ENCODE measurements at regions not wholly inside any gene's neighbourhood (a gene's known extent, or its start where the extent isn't known, plus 50 kb on each side); places are given as distances from the start of the nearest gene placed in this dataset.

- POLR2A ChIA-PET: no interaction called here
- CTCF ChIA-PET: interaction anchor here (1.3 kb wide), 1 partner anchor 23 kb away, joined by 4 read pairs; no protein-coding TSS in a partner anchor
- Histone ChIP-seq H3K27ac (no peak overlapping the region), H3K4me2 (no peak overlapping the region), H3K4me1 (no peaks in the 10 kb centered on the region), H3K4me3 (no peak overlapping the region), H3K9me3 (no peaks in the 10 kb centered on the region)
- no peak for ATAC-seq
- no peak for TF ChIP-seq FOXS1 (CRISPR knock-in tag; IDR thresholded peaks at IDR 0.05)
- TF ChIP-seq, protein P1, sequence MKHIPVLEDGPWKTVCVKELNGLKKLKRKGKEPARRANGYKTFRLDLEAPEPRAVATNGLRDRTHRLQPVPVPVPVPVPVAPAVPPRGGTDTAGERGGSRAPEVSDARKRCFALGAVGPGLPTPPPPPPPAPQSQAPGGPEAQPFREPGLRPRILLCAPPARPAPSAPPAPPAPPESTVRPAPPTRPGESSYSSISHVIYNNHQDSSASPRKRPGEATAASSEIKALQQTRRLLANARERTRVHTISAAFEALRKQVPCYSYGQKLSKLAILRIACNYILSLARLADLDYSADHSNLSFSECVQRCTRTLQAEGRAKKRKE (CRISPR knock-in tag; IDR thresholded peaks at IDR 0.05; ENCODE audit: low read depth): no peak
- no peak for FAIRE-seq
- DNase-seq (ENCODE audit: low read depth in 1 of 2, low spot score in 1 of 2): no peak
These were observed 68.7 kb upstream of the KCNA3 start for GRCh38 chr1:110743397-110743796.

- H3K4me2 ChIP-seq: no peak overlapping the region
- DNase-seq (ENCODE audit: low read depth in 1 of 2, low spot score in 1 of 2): no peak
- no peak overlapping the region for H3K27ac ChIP-seq
- no peak for ATAC-seq
- no peaks in the 10 kb centered on the region for H3K4me1 ChIP-seq
- POLR2A ChIA-PET: no interaction called here
- no peak for FAIRE-seq
- no peaks in the 10 kb centered on the region for H3K9me3 ChIP-seq
- 1% methylated on average over 5 of the region's 5 CpGs for WGBS (ENCODE audit: missing lambda C conversion rate)
- no peak overlapping the region for H3K4me3 ChIP-seq
- CTCF ChIA-PET: interaction anchor here (2.0 kb wide), 1 partner anchor 46 kb away, joined by 4 read pairs; no protein-coding TSS in a partner anchor
- TF ChIP-seq CBX2 (IDR thresholded peaks at IDR 0.05; ENCODE audit: borderline replicate concordance, low read depth): no peak
- TF ChIP-seq ESRRA (IDR thresholded peaks at IDR 0.05; ENCODE audit: borderline replicate concordance, low read length): no peak
- no peak for TF ChIP-seq RARB (CRISPR knock-in tag; IDR thresholded peaks at IDR 0.05)
- TF ChIP-seq JUN (IDR thresholded peaks at IDR 0.05): no peak
- TF ChIP-seq FOSL2 (IDR thresholded peaks at IDR 0.05): no peak
- no peak for TF ChIP-seq FOSL2 (CRISPR knock-in tag; IDR thresholded peaks at IDR 0.05)
- no peak for TF ChIP-seq SREBF2 (IDR thresholded peaks at IDR 0.05)
- TF ChIP-seq, protein P2, sequence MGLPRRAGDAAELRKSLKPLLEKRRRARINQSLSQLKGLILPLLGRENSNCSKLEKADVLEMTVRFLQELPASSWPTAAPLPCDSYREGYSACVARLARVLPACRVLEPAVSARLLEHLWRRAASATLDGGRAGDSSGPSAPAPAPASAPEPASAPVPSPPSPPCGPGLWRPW (IDR thresholded peaks at IDR 0.05): no peak
- TF ChIP-seq EHF (CRISPR knock-in tag; IDR thresholded peaks at IDR 0.05): no peak
- TF ChIP-seq MYC (IDR thresholded peaks at IDR 0.05; ENCODE audit: borderline replicate concordance, low read length): no peak
- no peak for TF ChIP-seq ZNF302 (CRISPR knock-in tag; IDR thresholded peaks at IDR 0.05)
- no peak for TF ChIP-seq FOSB (CRISPR knock-in tag; IDR thresholded peaks at IDR 0.05)
- no peak for TF ChIP-seq RNF2 (IDR thresholded peaks at IDR 0.05; ENCODE audit: borderline replicate concordance, low read depth)
- no peak for TF ChIP-seq EP300 (IDR thresholded peaks at IDR 0.05)
- TF ChIP-seq FOXS1 (CRISPR knock-in tag; IDR thresholded peaks at IDR 0.05): no peak
- TF ChIP-seq EHMT2 (IDR thresholded peaks at IDR 0.05; ENCODE audit: low read depth): no peak
- TF ChIP-seq, protein P3, sequence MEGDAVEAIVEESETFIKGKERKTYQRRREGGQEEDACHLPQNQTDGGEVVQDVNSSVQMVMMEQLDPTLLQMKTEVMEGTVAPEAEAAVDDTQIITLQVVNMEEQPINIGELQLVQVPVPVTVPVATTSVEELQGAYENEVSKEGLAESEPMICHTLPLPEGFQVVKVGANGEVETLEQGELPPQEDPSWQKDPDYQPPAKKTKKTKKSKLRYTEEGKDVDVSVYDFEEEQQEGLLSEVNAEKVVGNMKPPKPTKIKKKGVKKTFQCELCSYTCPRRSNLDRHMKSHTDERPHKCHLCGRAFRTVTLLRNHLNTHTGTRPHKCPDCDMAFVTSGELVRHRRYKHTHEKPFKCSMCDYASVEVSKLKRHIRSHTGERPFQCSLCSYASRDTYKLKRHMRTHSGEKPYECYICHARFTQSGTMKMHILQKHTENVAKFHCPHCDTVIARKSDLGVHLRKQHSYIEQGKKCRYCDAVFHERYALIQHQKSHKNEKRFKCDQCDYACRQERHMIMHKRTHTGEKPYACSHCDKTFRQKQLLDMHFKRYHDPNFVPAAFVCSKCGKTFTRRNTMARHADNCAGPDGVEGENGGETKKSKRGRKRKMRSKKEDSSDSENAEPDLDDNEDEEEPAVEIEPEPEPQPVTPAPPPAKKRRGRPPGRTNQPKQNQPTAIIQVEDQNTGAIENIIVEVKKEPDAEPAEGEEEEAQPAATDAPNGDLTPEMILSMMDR (IDR thresholded peaks at IDR 0.05): no peak
- TF ChIP-seq RFX5 (IDR thresholded peaks at IDR 0.05): no peak
These were observed 62.3 kb upstream of the KCNA3 start for GRCh38 chr1:110736900-110737605.

DNA sequence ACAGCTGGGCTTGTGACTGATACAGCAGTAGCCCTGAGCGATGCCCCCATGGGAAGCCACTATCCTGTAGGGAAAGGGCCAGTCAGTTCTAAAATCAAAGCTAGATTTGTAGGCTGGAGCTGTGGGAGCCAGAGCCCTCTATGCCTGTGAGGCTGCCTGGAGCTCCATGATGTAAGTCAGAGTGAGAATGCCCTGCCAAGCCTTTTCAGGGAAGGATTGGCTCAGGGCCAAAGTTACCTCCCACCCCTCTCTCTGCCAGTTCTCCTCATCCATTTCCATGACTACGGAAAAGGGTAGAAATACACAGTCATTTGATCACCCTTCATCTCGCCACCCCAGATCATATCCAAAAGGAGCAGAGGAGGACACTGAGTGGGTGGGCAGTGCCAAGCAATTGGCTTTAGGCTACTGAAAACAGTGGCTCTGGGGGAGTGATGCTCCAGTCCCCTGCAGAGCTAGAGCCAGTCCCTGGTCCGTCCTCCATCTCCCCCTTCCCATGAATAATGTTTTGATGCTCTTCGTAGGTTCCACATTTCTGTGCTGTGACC is 59.5 kb upstream of the KCNA3 start:
- no peak for ATAC-seq
- Histone ChIP-seq H3K4me3 (no peak overlapping the region), H3K9me3 (no peaks in the 10 kb centered on the region), H3K27ac (no peak overlapping the region), H3K4me2 (no peak overlapping the region), H3K4me1 (no peaks in the 10 kb centered on the region)
- no peak for FAIRE-seq
- ChIA-PET POLR2A (no interaction called here), CTCF (interaction anchor here (0.7 to 1.4 kb wide), 3 partner anchors 9 to 49 kb away, joined by 3 to 6 read pairs (median 4); no protein-coding TSS in a partner anchor)
- TF ChIP-seq RARB (CRISPR knock-in tag; IDR thresholded peaks at IDR 0.05) (no peak), FOXS1 (CRISPR knock-in tag; IDR thresholded peaks at IDR 0.05) (no peak), RFX5 (IDR thresholded peaks at IDR 0.05) (no peak), RNF2 (IDR thresholded peaks at IDR 0.05; ENCODE audit: borderline replicate concordance, low read depth) (no peak), EHF (CRISPR knock-in tag; IDR thresholded peaks at IDR 0.05) (no peak), CBX2 (IDR thresholded peaks at IDR 0.05; ENCODE audit: borderline replicate concordance, low read depth) (no peak), EHMT2 (IDR thresholded peaks at IDR 0.05; ENCODE audit: low read depth) (no peak), NR3C1 (IDR thresholded peaks at IDR 0.05) (no peak), MYC (IDR thresholded peaks at IDR 0.05; ENCODE audit: borderline replicate concordance, low read length) (no peak), POLR2A (IDR thresholded peaks at IDR 0.05; ENCODE audit: low read length) (no peak), ZSCAN20 (CRISPR knock-in tag; IDR thresholded peaks at IDR 0.05) (no peak), FOSL2 (IDR thresholded peaks at IDR 0.05) (no peak), FOSL2 (CRISPR knock-in tag; IDR thresholded peaks at IDR 0.05) (no peak)
- TF ChIP-seq, protein P4, sequence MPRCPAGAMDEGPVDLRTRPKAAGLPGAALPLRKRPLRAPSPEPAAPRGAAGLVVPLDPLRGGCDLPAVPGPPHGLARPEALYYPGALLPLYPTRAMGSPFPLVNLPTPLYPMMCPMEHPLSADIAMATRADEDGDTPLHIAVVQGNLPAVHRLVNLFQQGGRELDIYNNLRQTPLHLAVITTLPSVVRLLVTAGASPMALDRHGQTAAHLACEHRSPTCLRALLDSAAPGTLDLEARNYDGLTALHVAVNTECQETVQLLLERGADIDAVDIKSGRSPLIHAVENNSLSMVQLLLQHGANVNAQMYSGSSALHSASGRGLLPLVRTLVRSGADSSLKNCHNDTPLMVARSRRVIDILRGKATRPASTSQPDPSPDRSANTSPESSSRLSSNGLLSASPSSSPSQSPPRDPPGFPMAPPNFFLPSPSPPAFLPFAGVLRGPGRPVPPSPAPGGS (IDR thresholded peaks at IDR 0.05): no peak
- TF ChIP-seq, protein P5, sequence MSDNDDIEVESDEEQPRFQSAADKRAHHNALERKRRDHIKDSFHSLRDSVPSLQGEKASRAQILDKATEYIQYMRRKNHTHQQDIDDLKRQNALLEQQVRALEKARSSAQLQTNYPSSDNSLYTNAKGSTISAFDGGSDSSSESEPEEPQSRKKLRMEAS (IDR thresholded peaks at IDR 0.05): no peak
- TF ChIP-seq, protein P3 (IDR thresholded peaks at IDR 0.05): no peak
- WGBS (ENCODE audit: missing lambda C conversion rate): 0% methylated on average over 5 of the region's 5 CpGs
- DNase-seq (ENCODE audit: low read depth in 1 of 2, low spot score in 1 of 2): no peak

All from A549 (cell line).